Putamen (tissue), 1 donor: ENCODE measurements at regions not wholly inside any gene's neighbourhood (a gene's known extent, or its start where the extent isn't known, plus 50 kb on each side); places are given as distances from the start of the nearest gene placed in this dataset.

Source experiments
- DNase-seq: peaks from one replicate; pipeline ENCODE4 v3.0.0-alpha.2; 2016; ENCODE audit warnings: low spot score

DNA sequence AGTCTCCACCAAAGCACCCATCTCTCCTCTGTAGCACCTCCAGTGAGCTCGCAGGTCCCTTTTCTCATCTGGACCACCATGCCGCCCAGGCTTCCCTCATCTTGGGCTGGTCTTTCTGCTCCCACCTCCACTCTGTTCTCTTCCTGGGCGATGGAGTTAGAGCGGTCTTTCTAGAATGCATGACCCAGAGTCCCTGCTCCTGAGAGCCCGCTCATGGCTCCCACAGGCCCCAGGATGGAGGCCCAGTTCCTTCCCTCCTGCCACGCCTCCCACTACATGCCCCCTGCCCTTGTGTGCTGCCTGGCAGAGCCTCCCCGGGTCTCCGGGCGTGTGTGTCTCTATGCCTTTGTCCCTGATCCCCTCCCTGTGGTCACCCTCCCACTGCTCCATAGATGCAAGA is 100.7 kb upstream of the RTL1 start:
- DNase-seq: no peak

DNA sequence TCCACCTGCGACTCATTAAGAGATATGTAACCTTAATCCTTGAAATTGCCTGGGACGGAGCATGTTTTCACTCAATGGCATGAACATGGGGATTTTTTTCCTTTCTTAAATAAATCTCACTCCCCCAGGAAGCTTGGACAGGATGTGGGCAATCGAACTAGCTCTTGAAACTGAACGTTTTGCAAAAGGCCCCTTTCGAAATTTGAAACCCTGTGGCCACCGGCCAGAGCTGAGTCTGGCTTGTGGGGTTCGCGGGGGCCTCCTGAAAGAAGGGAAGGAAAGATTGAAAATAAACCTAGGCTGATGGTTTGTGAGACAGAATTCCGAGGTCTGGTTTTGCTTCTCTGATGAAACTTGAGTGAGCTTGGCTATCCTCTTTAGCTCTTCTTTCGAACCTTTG is 101.4 kb upstream of the RTL1 start:
- DNase-seq: no peak

DNA sequence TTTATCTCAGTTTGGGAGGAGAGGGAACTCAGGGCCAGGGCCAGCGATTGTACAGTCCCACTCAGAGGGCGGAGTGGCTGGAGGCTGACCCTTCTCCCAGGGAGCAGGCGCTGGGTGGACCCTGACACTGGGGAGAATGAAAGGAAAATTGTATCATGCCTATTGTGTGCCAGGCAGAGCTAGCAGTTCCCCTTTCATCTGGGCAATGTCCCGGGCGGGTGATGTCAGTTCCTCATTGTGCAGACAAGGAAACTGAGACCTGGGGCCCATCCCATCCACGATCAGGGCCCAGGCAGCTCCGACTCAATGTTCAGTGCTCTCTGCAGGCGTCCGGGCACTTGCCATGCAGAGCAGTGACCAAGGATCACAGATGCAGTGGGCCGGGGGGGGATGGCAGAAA is 101.9 kb upstream of the RTL1 start:
- no peak for DNase-seq

DNA sequence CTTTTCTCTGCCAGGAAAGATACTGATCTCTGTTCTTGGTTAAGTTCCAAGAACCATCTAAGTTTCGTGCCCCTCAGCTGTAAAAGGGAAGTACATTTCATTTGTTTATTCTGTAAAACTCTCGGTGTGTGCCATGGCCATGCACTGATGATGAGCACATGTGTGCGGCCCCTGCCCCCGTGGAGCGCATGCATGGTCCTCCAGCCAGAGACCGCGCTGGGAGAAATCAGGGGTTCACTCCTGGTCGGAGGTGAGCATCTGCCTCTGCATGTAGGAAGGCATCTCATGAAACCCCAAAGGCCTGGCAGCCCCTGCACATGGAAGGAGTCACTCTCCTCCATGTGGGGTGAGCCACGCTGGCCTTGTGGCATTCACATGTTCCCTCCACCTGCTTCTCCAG is 102.5 kb upstream of the RTL1 start:
- DNase-seq: no peak

DNA sequence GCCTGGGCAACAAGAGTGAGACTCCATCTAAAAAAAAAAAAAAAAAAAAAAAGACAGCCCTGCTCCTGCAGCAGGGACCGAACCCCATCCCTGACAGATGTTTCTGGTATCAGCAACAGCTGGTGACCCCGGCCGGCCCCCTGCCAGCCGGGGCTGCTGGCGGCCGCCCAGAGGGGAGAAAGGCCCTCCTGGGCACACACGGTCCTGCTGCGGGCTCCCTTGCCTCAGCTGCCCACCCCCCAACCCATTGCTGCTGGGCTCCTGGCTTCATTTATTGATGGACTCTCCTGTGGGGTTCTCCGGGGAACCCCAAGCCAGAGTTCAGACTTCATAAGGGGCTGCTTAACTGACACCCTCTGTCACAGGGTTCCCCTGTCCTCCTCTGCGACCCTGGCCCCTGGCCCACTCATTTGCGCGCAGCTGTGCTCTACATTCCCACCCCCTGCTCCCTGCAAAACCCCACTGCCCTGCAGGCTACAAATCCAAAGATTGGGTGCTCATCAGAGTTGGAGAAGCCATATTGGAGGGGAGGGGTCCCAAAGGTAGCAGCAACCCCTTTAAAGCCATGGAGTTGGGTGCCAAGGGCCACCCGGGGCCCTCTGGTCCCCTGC is 103.6 kb upstream of the RTL1 start:
- no peak for DNase-seq

GRCh38 chr14:101007765-101008164 is 104.2 kb upstream of the RTL1 start:
- DNase-seq: no peak

DNA sequence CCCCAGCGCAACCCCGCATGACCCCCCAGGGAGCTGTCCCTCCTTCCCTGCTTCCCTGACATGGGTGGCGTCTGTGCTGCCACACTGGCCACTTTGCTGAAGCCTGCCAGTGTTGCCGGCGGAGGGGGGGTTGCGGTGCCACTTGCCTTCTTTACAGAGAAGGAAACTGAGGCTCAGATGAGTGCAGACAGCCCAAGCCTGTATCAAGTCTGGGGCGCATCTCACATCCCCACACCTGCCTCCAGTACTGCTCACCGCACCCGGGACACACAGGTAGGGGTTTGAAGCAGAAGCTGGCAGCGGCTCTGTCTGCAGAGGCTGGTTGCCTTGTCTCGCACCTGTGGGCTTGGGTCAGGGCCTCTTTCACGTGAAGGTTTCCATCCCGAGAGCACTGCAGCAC is 104.7 kb upstream of the RTL1 start:
- no peak for DNase-seq

GRCh38 chr14:101008631-101009336 is 105.3 kb upstream of the RTL1 start:
- DNase-seq: no peak

- DNase-seq: no peak
These were observed 106.0 kb upstream of the RTL1 start for GRCh38 chr14:101009531-101009930.

- DNase-seq: no peak
These were observed 106.8 kb upstream of the RTL1 start for GRCh38 chr14:101010293-101010692.

- no peak for DNase-seq
These were observed 107.3 kb upstream of the RTL1 start for GRCh38 chr14:101010835-101011234.

DNA sequence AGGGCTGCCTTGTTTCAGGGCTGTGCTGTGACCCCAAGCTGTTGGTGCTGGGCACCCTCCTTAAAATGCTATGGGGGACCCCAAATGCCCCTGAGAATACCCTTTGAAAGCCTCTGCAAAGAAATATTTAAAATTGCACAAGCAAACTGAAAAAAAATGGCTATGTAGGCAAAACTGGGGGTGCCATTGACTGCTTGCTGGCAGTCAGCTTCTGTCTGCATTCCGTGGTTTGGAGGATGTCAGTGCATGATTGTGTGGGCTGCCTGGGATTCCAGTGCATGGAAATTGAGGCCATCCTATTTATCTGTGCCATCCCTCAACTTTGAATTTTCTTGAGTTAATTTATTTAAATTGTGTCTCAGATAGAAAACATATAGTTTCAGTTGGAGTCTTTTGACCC is 113.7 kb upstream of the RTL1 start:
- DNase-seq: no peak

DNA sequence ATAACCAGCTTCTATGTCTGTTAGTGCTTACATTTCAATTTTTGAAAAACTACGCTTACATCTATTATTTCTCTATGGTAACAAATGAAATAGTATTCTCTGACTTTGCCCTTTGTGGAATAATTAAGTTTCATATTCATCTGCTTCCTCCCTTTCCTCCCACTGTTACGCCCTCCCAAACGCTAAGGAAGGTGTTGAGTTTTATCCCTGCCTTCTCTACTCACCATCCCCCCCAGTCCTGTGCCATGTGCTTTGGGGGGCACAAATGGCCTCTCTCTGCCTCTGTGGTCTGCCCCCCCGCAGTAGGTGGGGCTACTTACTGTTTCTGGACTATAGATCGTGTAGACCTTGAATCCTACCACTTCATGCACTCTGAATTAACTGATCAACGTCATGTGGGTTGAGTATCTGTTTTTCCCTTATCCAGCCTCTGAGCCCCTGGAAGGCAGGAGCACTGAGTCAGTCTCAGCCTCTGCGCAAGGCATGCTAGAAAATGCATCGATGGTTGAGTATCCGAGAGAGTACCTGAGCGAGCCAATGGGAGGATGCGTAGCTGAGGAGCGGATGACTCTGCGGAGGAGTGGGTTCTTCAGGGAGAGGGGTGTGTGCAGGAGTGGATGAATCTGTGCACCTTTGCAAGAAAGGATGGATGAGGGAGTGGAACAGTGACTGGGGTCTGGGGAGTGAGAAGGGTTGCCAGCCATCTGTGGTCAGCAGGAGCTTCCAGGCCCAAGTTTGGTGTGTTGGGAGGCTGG is 114.5 kb upstream of the RTL1 start:
- DNase-seq: peak; percentile 29

DNA sequence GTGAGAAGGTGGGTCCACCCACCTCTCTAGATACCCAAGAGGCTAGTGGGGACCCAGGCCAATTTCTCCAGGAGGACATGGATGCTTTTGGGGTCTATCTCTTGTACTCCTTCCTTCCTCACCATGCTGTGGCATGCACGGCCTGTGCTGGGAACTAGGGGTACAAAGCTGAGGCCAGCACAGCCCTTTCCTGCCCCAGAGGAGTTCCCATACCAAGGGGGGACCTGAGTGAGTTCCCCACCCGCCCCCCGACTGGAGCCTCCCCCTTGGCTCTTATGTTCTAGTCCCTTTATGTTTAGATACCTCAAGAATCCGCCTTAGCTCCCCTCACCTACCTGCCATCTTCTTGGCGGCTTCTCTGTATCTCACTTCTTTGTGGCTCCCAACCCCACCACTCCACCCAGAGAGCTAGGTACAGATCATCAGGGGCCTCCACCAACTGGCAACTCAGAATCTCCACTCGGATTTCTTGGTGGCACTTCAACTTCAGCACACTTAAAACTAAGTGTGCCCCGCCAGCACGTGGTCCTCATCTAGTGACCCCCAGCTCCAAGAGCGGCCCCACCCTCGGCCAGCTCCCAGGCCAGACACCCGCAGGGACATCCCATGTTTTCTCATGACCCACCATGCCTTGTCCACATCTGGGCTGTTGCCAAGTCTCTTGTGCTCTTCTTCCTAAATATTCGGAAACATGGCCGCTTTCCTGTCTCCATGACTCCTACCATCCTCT is 115.2 kb upstream of the RTL1 start:
- no peak for DNase-seq

GRCh38 chr14:101019541-101019940 is 116.0 kb upstream of the RTL1 start:
- no peak for DNase-seq

- DNase-seq: no peak
These were observed 116.6 kb upstream of the RTL1 start for GRCh38 chr14:101019990-101020710.

DNA sequence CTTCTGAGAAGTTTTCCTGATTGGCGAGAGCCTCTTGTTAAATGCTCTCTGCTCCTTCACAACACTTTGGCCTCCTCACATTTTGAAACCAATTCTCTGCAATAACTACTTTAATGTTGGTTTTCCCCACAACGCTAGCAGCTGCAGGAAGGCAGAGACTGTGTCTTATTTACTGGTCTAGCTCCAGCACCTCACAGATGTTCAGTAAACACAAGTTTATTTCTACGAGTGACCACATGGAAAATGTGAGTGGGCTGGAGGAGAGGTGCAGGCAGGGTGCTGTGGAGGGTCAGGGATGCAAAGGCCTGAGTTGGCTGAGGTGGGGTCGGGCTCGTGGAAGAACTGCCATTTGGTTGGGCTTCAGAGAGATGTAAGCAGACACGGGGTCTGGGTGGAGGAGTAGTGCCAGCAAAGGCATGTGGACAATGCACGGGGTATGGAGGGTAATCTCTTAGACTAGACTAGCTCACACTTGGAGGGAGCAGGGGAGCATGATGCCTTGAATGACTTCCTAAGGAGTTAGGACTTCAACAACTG is 117.4 kb upstream of the RTL1 start:
- no peak for DNase-seq

GRCh38 chr14:101022121-101022520 is 118.6 kb upstream of the RTL1 start:
- DNase-seq: no peak

DNA sequence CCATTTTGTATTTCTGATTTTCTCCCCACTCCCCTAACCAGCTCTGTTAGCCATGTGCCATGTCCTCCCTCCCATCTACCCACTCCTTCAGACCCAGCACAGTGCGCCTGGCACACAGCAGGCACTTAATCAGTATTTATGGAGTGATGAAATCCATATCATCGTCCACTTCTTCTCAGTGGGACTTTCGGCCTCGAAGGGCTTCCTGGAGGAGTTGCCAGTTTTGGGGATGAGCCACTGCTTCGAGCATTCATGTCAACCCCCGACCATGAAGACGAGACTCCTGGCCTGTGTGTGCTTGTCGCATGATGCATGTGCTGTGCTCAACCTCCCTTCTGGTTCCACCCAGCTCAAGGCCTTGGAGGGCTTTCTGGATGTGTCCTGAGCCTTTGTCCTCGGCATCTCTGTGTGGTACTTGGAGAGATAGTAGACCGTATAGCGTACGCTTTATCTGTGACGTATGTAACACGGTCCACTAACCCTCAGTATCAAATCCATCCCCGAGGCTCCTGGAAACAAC is 119.5 kb upstream of the RTL1 start:
- no peak for DNase-seq

- no peak for DNase-seq
These were observed 121.2 kb upstream of the RTL1 start for GRCh38 chr14:101024686-101025085.

DNA sequence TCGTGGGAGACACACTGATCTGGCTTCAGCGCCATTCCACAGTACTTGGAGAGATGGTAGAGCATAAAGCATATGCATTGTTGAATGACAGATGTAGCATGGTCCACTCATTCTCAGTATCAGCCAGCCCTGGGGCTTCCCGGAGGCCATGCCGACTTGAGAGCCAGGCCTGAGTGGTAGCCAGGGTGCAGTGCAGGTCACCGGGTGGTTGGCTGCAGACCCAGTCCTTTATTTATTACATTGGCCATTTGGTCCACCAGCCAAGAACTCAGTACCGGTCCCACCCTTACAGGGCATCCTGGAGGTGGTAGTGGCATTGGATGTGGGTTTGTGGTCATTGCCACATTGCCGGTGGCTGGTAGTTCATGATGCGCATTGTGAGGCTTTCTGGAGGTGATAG is 121.6 kb upstream of the RTL1 start:
- no peak for DNase-seq

- no peak for DNase-seq
These were observed 122.2 kb upstream of the RTL1 start for GRCh38 chr14:101025696-101026095.
